Gastrocnemius medialis (tissue), 4 donors: ENCODE measurements at regions not wholly inside any gene's neighbourhood (a gene's known extent, or its start where the extent isn't known, plus 50 kb on each side); places are given as distances from the start of the nearest gene placed in this dataset.

Experiments
- ATAC-seq, 2 donors: fragments of 150-250 bp; one replicate each; pipeline ENCODE4 v1.9.1; 2016
- DNase-seq, 2 donors: peaks; one replicate each; pipeline ENCODE4 v3.0.0-alpha.2; 2019
- H3K27ac ChIP-seq, 4 donors: fragments of 200-600 bp; sonication (generic); 1 replicate in 1 of 4; 2 replicates in 3 of 4; pipeline ENCODE4 v1.5.1; 2016 to 2018; ENCODE audit warnings: mild to moderate bottlenecking in 2 of 4, moderate library complexity in 1 of 4
- H3K27me3 ChIP-seq, 3 donors: fragments of 200-600 bp; sonication (generic) in 2 of 3; 1 replicate in 1 of 3; 2 replicates in 2 of 3; pipeline versions ENCODE4 v1.5.1 to v1.6.0; 2016 to 2019; ENCODE audit warnings: mild to moderate bottlenecking in 1 of 3, moderate library complexity in 1 of 3
- H3K36me3 ChIP-seq, 2 donors: fragments of 200-600 bp; sonication (generic) in 1 of 2; one replicate each; pipeline ENCODE4 v1.5.1; 2017 to 2018
- H3K4me1 ChIP-seq, 2 donors: fragments of 200-600 bp; sonication (generic) in 1 of 2; one replicate each; pipeline ENCODE4 v1.5.1; 2016 to 2017; ENCODE audit warnings: mild to moderate bottlenecking in 2 of 2
- H3K4me3 ChIP-seq, 4 donors: fragments of 200-600 bp; sonication (generic) in 3 of 4; 1 replicate in 1 of 4; 2 replicates in 3 of 4; pipeline ENCODE4 v1.5.1; 2016 to 2019; ENCODE audit warnings: mild to moderate bottlenecking in 2 of 4
- H3K9me3 ChIP-seq, 3 donors: fragments of 200-600 bp; sonication (generic) in 2 of 3; 1 replicate in 1 of 3; 2 replicates in 2 of 3; pipeline ENCODE4 v1.5.1; 2016 to 2019
- POLR2A ChIP-seq, 2 donors: fragments of 450-650 bp; IDR thresholded peaks; one replicate each; pipeline ENCODE4 v1.6.1; 2017; ENCODE audit warnings: antibody characterized with exemption in 2 of 2, mild to moderate bottlenecking in 2 of 2, moderate library complexity in 2 of 2
- in situ Hi-C, 4 donors: fragments of 200-750 bp; cut with MboI; loops; one replicate each; pipeline versions ENCODE4 v1.15.0 to v1.8.0; 2017; ENCODE audit warnings: low sequenced_read_pairs in 4 of 4
- intact Hi-C: fragments of 100-400 bp; cut with DNase I; formaldehyde crosslinking; loops from one replicate; pipeline ENCODE4 v1.15.1; 2023; ENCODE audit warnings: low total_unique reads
- TF ChIP-seq, protein P1 (sequence below), 5 experiments: fragments of 450-650 bp in 3 of 5; fragments of 200-600 bp in 2 of 5; sonication (generic) in 2 of 5; IDR thresholded peaks in 4 of 5; conservative IDR thresholded peaks in 1 of 5; 1 replicate in 4 of 5; 2 replicates in 1 of 5; pipeline ENCODE4 v1.5.1; 2016 to 2019; ENCODE audit warnings: antibody characterized with exemption in 5 of 5, mild to moderate bottlenecking in 3 of 5, moderate library complexity in 3 of 5

DNA sequence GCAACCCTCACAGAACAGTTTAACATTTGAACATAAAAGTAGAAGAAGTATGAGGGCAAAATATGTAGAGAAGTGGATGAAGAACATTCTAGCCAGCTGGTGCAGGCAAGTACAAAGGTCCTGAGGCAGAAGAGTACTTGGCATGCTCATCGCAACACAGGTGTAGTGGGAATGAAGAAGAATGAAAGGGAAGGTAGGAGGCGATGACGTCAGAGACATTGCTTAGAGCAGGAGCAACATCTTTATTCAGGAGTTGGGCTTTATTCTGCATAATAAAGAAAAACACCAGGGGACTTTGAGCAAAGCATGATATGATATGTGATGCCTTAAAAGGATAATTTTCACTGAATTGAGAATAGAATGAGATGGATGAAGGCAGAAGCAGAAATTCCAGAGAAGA, 570.6 kb upstream of the CDH9 start:
- Histone ChIP-seq H3K27me3 (no peaks in the 10 kb centered on the region), H3K36me3 (no peaks in the 10 kb centered on the region), H3K9me3 (no peaks in the 10 kb centered on the region), H3K4me1 (no peaks in the 10 kb centered on the region), H3K27ac (no peak overlapping the region), H3K4me3 (no peak overlapping the region)
- in situ Hi-C loops: no loop called here
- ATAC-seq (no peak), DNase-seq (no peak)
- intact Hi-C loops: no loop called here
- no peak for TF ChIP-seq POLR2A (IDR thresholded peaks at IDR 0.05)
- TF ChIP-seq, protein P1, sequence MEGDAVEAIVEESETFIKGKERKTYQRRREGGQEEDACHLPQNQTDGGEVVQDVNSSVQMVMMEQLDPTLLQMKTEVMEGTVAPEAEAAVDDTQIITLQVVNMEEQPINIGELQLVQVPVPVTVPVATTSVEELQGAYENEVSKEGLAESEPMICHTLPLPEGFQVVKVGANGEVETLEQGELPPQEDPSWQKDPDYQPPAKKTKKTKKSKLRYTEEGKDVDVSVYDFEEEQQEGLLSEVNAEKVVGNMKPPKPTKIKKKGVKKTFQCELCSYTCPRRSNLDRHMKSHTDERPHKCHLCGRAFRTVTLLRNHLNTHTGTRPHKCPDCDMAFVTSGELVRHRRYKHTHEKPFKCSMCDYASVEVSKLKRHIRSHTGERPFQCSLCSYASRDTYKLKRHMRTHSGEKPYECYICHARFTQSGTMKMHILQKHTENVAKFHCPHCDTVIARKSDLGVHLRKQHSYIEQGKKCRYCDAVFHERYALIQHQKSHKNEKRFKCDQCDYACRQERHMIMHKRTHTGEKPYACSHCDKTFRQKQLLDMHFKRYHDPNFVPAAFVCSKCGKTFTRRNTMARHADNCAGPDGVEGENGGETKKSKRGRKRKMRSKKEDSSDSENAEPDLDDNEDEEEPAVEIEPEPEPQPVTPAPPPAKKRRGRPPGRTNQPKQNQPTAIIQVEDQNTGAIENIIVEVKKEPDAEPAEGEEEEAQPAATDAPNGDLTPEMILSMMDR (IDR thresholded peaks at IDR 0.05 in 4 of 5, conservative IDR thresholded peaks at IDR 0.05 in 1 of 5): no peak

GRCh38 chr5:27598576-27598975, 560.2 kb upstream of the CDH9 start:
- intact Hi-C loops: no loop called here
- in situ Hi-C loops: no loop called here

GRCh38 chr5:27594141-27594540, 555.8 kb upstream of the CDH9 start:
- intact Hi-C loops (no loop called here), in situ Hi-C loops (no loop called here)
- ATAC-seq (no peak), DNase-seq (no peak)
- H3K9me3 ChIP-seq: no peaks in the 10 kb centered on the region
- TF ChIP-seq POLR2A (IDR thresholded peaks at IDR 0.05): no peak
- H3K4me1 ChIP-seq: no peaks in the 10 kb centered on the region
- no peak overlapping the region for H3K27ac ChIP-seq
- no peaks in the 10 kb centered on the region for H3K36me3 ChIP-seq
- H3K27me3 ChIP-seq: no peaks in the 10 kb centered on the region
- H3K4me3 ChIP-seq: no peak overlapping the region

More at GRCh38 chr5:27598576-27598975, 560.2 kb upstream of the CDH9 start:
- Histone ChIP-seq H3K9me3 (no peaks in the 10 kb centered on the region), H3K36me3 (no peaks in the 10 kb centered on the region), H3K4me3 (no peak overlapping the region), H3K4me1 (no peaks in the 10 kb centered on the region), H3K27me3 (no peaks in the 10 kb centered on the region), H3K27ac (no peak overlapping the region)
- TF ChIP-seq, protein P1 (IDR thresholded peaks at IDR 0.05 in 4 of 5, conservative IDR thresholded peaks at IDR 0.05 in 1 of 5): no peak
- no peak for TF ChIP-seq POLR2A (IDR thresholded peaks at IDR 0.05)
- DNase-seq (no peak), ATAC-seq (no peak)

- DNase-seq (no peak), ATAC-seq (no peak)
- intact Hi-C loops (no loop called here), in situ Hi-C loops (no loop called here)
- H3K36me3 ChIP-seq: no peaks in the 10 kb centered on the region
- no peaks in the 10 kb centered on the region for H3K27me3 ChIP-seq
- H3K4me1 ChIP-seq: no peaks in the 10 kb centered on the region
- no peak overlapping the region for H3K4me3 ChIP-seq
- no peak for TF ChIP-seq POLR2A (IDR thresholded peaks at IDR 0.05)
- TF ChIP-seq, protein P1 (IDR thresholded peaks at IDR 0.05 in 4 of 5, conservative IDR thresholded peaks at IDR 0.05 in 1 of 5): no peak
- H3K9me3 ChIP-seq: no peaks in the 10 kb centered on the region
- no peak overlapping the region for H3K27ac ChIP-seq
Observed at GRCh38 chr5:27592231-27592630, 553.8 kb upstream of the CDH9 start.

- ATAC-seq: no peak
- no peaks in the 10 kb centered on the region for H3K4me1 ChIP-seq
- DNase-seq: no peak
- in situ Hi-C loops (no loop called here), intact Hi-C loops (no loop called here)
- TF ChIP-seq, protein P1 (IDR thresholded peaks at IDR 0.05 in 4 of 5, conservative IDR thresholded peaks at IDR 0.05 in 1 of 5): no peak
- no peak for TF ChIP-seq POLR2A (IDR thresholded peaks at IDR 0.05)
- H3K27me3 ChIP-seq: no peaks in the 10 kb centered on the region
- H3K27ac ChIP-seq: no peak overlapping the region
- no peak overlapping the region for H3K4me3 ChIP-seq
- no peaks in the 10 kb centered on the region for H3K36me3 ChIP-seq
- H3K9me3 ChIP-seq: no peaks in the 10 kb centered on the region
Observed at GRCh38 chr5:27590503-27590902, 552.1 kb upstream of the CDH9 start.
